HepG2 (cell line): ENCODE measurements at regions not wholly inside any gene's neighbourhood (a gene's known extent, or its start where the extent isn't known, plus 50 kb on each side); places are given as distances from the start of the nearest gene placed in this dataset.

Source experiments
- ATAC-seq: fragments of 200-7000 bp; cut with Tn5 transposase; 3 replicates; pipeline ENCODE4 v1.9.1; 2020; ENCODE audit warnings: mild to moderate bottlenecking, moderate library complexity
- BruUV-seq: library from RNA; stranded (reverse); fragments of 400-500 nt; replicated peaks from 2 replicates; lab custom pipeline; 2021; lab: Mats Ljungman, UMichigan
- CTCF ChIA-PET: fragments of 300-600 bp; formaldehyde crosslinking; extraction: SDS; loops from one replicate; lab custom pipeline; 2021; ENCODE audit warnings: low total read pairs, inconsistent platforms, low intra/inter-chr PET ratio; lab: Yijun Ruan, JAX
- POLR2A ChIA-PET: fragments of 350-600 bp; sonication (Branson Sonifier 250); formaldehyde crosslinking; loops from one replicate; lab custom pipeline; 2020; ENCODE audit warnings: antibody characterized with exemption, inconsistent platforms; lab: Yijun Ruan, JAX
- DNase-seq: peaks from one replicate; pipeline ENCODE4 v3.0.0-alpha.2; 2015; ENCODE audit warnings: low spot score
- FAIRE-seq: peaks from 3 replicates; lab custom pipeline; 2011; peaks lifted over from hg19 to GRCh38; lab: Jason Lieb, UNC
- H2AFZ ChIP-seq: one replicate; pipeline ENCODE4 v1.6.1; 2011; ENCODE audit warnings: low read length, inconsistent platforms
- H3K27ac ChIP-seq: fragments of 300-600 bp; 3 replicates; pipeline ENCODE4 v1.8.0; 2011; ENCODE audit warnings: mixed run types, mild to moderate bottlenecking, mixed read lengths, low read length, inconsistent platforms; ENCODE audit not compliant: insufficient read depth; ENCODE audit errors: extremely low read length
- H3K27me3 ChIP-seq, 2 experiments: fragments of 200-600 bp in 1 of 2; 2 replicates in 1 of 2; 3 replicates in 1 of 2; pipeline versions ENCODE4 v1.6.0 to v1.8.0; 2011; ENCODE audit warnings: low read length in 2 of 2, mild to moderate bottlenecking in 2 of 2, moderate library complexity in 2 of 2, inconsistent platforms in 1 of 2; ENCODE audit not compliant: insufficient read depth in 2 of 2, control insufficient read depth in 1 of 2
- H3K36me3 ChIP-seq, 2 experiments: fragments of 200-600 bp in 1 of 2; replicated peaks in 1 of 2; 2 replicates in 1 of 2; 3 replicates in 1 of 2; pipeline versions ENCODE4 v1.5.1 to v1.8.0; 2011; ENCODE audit warnings: low read length in 2 of 2, inconsistent platforms in 1 of 2; ENCODE audit not compliant: insufficient read depth in 2 of 2, control insufficient read depth in 1 of 2
- H3K4me1 ChIP-seq: 2 replicates; pipeline ENCODE4 v1.5.1; 2012; ENCODE audit warnings: low read length, inconsistent platforms; ENCODE audit not compliant: insufficient read depth
- H3K4me2 ChIP-seq: 2 replicates; pipeline ENCODE4 v1.6.0; 2011; ENCODE audit warnings: low read depth, low read length, inconsistent platforms
- H3K4me3 ChIP-seq, 3 experiments: fragments of 200-600 bp in 1 of 3; sonication (generic), shearing (Covaris generic) in 1 of 3; replicated peaks in 1 of 3; 2 replicates each; pipeline ENCODE4 v1.5.1; 2011 to 2016; ENCODE audit warnings: low read length in 3 of 3, inconsistent platforms in 2 of 3, low read depth in 2 of 3, mild to moderate bottlenecking in 2 of 3, control low read depth in 1 of 3, mixed read lengths in 1 of 3; ENCODE audit not compliant: insufficient read depth in 1 of 3
- H3K79me2 ChIP-seq: one replicate; pipeline ENCODE4 v1.6.1; 2011; ENCODE audit warnings: low read length, inconsistent platforms; ENCODE audit not compliant: insufficient read depth
- H3K9ac ChIP-seq: 2 replicates; pipeline ENCODE4 v1.6.0; 2011; ENCODE audit warnings: mild to moderate bottlenecking, low read depth, low read length, inconsistent platforms; ENCODE audit not compliant: insufficient read depth
- H3K9me3 ChIP-seq: 2 replicates; pipeline ENCODE4 v1.5.1; 2012; ENCODE audit warnings: mild to moderate bottlenecking, low read length
- H4K20me1 ChIP-seq: 2 replicates; pipeline ENCODE4 v1.6.0; 2011; ENCODE audit warnings: inconsistent platforms, mild to moderate bottlenecking, low read length, moderate library complexity; ENCODE audit not compliant: insufficient read depth
- ADNP ChIP-seq: sonication (generic); formaldehyde crosslinking; IDR thresholded peaks from 2 replicates; pipeline ENCODE4 v1.4.0; 2020; ENCODE audit warnings: missing genetic modification reagents
- ARNTL ChIP-seq: sonication (generic); formaldehyde crosslinking; IDR thresholded peaks from 2 replicates; pipeline ENCODE4 v1.4.0; 2020; ENCODE audit warnings: mild to moderate bottlenecking, missing genetic modification reagents
- ELF4 ChIP-seq: sonication (generic); formaldehyde crosslinking; IDR thresholded peaks from 2 replicates; pipeline ENCODE4 v1.5.0; 2020; ENCODE audit warnings: missing genetic modification reagents, mild to moderate bottlenecking, moderate library complexity, borderline replicate concordance
- FOXJ3 ChIP-seq: sonication (generic); formaldehyde crosslinking; IDR thresholded peaks from 2 replicates; pipeline ENCODE4 v1.4.0; 2020; ENCODE audit warnings: missing genetic modification reagents, mild to moderate bottlenecking, borderline replicate concordance
- GABPA ChIP-seq, 2 experiments: IDR thresholded peaks; 2 replicates each; pipeline ENCODE4 v1.6.1; 2011 to 2016; ENCODE audit warnings: low read depth in 2 of 2, low read length in 1 of 2, missing biosample characterization in 1 of 2, missing genetic modification characterization in 1 of 2
- HMGA1 ChIP-seq: sonication (generic); formaldehyde crosslinking; conservative IDR thresholded peaks from 2 replicates; pipeline ENCODE4 v1.4.0; 2020; ENCODE audit warnings: missing genetic modification reagents
- HNRNPUL1 ChIP-seq: fragments of 200-400 bp; formaldehyde crosslinking; IDR thresholded peaks from 2 replicates; pipeline ENCODE4 v1.6.1; 2017; ENCODE audit warnings: low read depth, mild to moderate bottlenecking, low read length, moderate library complexity
- KDM5A ChIP-seq: fragments of 200-600 bp; sonication (generic); IDR thresholded peaks from 2 replicates; pipeline ENCODE4 v1.7.0; 2018; ENCODE audit warnings: antibody characterized with exemption, mild to moderate bottlenecking, low read length, borderline replicate concordance
- KDM5B ChIP-seq: sonication (generic); formaldehyde crosslinking; IDR thresholded peaks from 2 replicates; pipeline ENCODE4 v1.4.0; 2020; ENCODE audit warnings: missing genetic modification reagents, mild to moderate bottlenecking, borderline replicate concordance
- MZF1 ChIP-seq: sonication (generic); formaldehyde crosslinking; IDR thresholded peaks from 2 replicates; pipeline ENCODE4 v1.8.1; 2023; ENCODE audit warnings: mild to moderate bottlenecking, missing genetic modification reagents, borderline replicate concordance
- NFATC3 ChIP-seq: sonication (generic); formaldehyde crosslinking; IDR thresholded peaks from 2 replicates; pipeline ENCODE4 v1.5.1; 2020; ENCODE audit warnings: mild to moderate bottlenecking, missing genetic modification reagents
- PCBP2 ChIP-seq: fragments of 200-400 bp; formaldehyde crosslinking; optimal IDR thresholded peaks from 2 replicates; pipeline ENCODE3; 2018; ENCODE audit warnings: low read length, low read depth; ENCODE audit not compliant: poor library complexity, severe bottlenecking
- TARDBP ChIP-seq: sonication (generic); formaldehyde crosslinking; IDR thresholded peaks from 2 replicates; pipeline ENCODE4 v1.8.0; 2022; ENCODE audit warnings: mild to moderate bottlenecking, missing genetic modification reagents
- ZNF264 ChIP-seq: sonication (generic); formaldehyde crosslinking; IDR thresholded peaks from 2 replicates; pipeline ENCODE4 v1.4.0; 2020; ENCODE audit warnings: missing genetic modification reagents
- ZNF883 ChIP-seq: sonication (generic); formaldehyde crosslinking; IDR thresholded peaks from 2 replicates; pipeline ENCODE4 v1.5.1; 2020; ENCODE audit warnings: mild to moderate bottlenecking, missing genetic modification reagents; ENCODE audit errors: not compliant biosample characterization
- ZSCAN29 ChIP-seq: sonication (generic); formaldehyde crosslinking; conservative IDR thresholded peaks from 2 replicates; pipeline ENCODE4 v1.4.0; 2020; ENCODE audit warnings: mild to moderate bottlenecking, missing genetic modification reagents
- ZSCAN30 ChIP-seq: sonication (generic); formaldehyde crosslinking; IDR thresholded peaks from 2 replicates; pipeline ENCODE4 v1.5.0; 2020; ENCODE audit warnings: mild to moderate bottlenecking, missing genetic modification reagents
- WGBS: methylation state at CpG from one replicate; pipeline ENCODE4 v1.1.6; 2017; ENCODE audit warnings: low lambda C conversion rate; 5-methylcytosine and 5-hydroxymethylcytosine counted together
- in situ Hi-C: cut with HindIII; loops from 2 replicates; pipeline ENCODE4 v1.10.0; 2017; ENCODE audit warnings: low pct_unique_long_range_greater_than_20kb; ENCODE audit not compliant: extremely low pct_ligation_motif_present
- intact Hi-C: fragments of 100-400 bp; cut with micrococcal nuclease; formaldehyde crosslinking; loops from one replicate; pipeline ENCODE4 v1.10.0; 2022; ENCODE audit not compliant: unreplicated experiment
- TF ChIP-seq, protein P1 (sequence below): sonication (generic); formaldehyde crosslinking; IDR thresholded peaks from 2 replicates; pipeline ENCODE4 v1.4.0; 2020; ENCODE audit warnings: missing genetic modification reagents
- TF ChIP-seq, protein P2 (sequence below): sonication (generic); formaldehyde crosslinking; IDR thresholded peaks from 2 replicates; pipeline ENCODE4 v1.4.0; 2020; ENCODE audit warnings: missing genetic modification reagents
- TF ChIP-seq, protein P3 (sequence below): sonication (generic); formaldehyde crosslinking; IDR thresholded peaks from 2 replicates; pipeline ENCODE4 v1.5.0; 2020; ENCODE audit warnings: missing genetic modification reagents, mild to moderate bottlenecking, borderline replicate concordance

DNA sequence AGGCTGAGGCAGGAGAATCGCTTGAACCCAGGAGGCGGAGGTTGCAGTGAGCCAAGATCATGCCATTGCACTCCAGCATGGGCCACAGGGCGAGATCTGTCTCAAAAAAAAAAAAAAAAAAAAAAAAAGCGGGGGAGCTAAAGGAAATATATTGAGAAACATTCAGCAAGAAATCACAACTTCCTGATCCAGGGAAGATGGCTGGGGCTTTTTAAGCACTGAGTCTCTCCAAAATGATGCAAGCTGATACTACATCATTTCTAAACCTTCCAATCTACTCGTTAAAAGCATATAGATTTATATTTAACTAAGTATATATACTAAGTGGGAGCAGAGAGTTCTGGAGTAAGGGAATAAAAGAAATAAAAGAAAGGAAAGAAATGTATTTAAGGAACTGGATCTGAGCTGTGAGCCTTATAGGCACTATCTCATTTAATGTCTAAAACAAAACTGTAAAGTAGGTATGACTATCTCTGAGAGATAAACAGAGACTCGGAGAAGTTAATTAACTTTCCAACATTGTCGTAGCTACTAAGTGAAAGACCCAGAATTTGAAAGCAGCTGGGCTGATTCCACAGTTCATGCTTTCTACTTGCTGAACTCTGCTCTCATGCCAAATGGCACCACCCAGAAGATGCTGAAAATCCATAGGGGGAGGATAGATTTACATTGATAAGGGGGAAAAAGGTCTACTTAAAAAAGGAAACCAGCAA lies 215.0 kb upstream of the MARCKS start:
- POLR2A ChIA-PET = interaction anchor here (0.6 to 2.7 kb wide), 28 partner anchors 9 to 762 kb away, joined by 3 to 82 read pairs (median 4); no protein-coding TSS in a partner anchor
- WGBS = 46% methylated on average over 7 of the region's 7 CpGs
- Histone ChIP-seq H3K9ac (peak overlapping the region; percentile 83), H3K27ac (peak overlapping the region; percentile 99), H3K36me3 (no peaks in the 10 kb centered on the region), H3K4me2 (peak overlapping the region; percentile 69), H3K4me1 (peaks cover 78% of the 10 kb centered on the region), H4K20me1 (no peaks in the 10 kb centered on the region), H3K4me3 (peak overlapping the region in 1 of 3 experiments; percentile 44; a peak in 1 of 6 replicates), H2AFZ (no peak overlapping the region), H3K9me3 (no peaks in the 10 kb centered on the region), H3K79me2 (no peaks in the 10 kb centered on the region), H3K27me3 (no peaks in the 10 kb centered on the region)
- CTCF ChIA-PET = no interaction called here
- in situ Hi-C loops (no loop called here), intact Hi-C loops (loop anchor here (5.0 kb wide), 1 partner anchor 335 kb away; no protein-coding TSS in a partner anchor)
- FAIRE-seq = no peak
- ATAC-seq = peak; percentile 68
- BruUV-seq = TSS peak; percentile 98
- no peak for DNase-seq
- no peak for TF ChIP-seq ARNTL (CRISPR knock-in tag)
- no peak for TF ChIP-seq HNRNPUL1
- peak; percentile 6; the same call in 1 of the 2 replicates for TF ChIP-seq TARDBP
- no peak for TF ChIP-seq KDM5A
- TF ChIP-seq ADNP (CRISPR knock-in tag) = no peak
- TF ChIP-seq, protein P1, sequence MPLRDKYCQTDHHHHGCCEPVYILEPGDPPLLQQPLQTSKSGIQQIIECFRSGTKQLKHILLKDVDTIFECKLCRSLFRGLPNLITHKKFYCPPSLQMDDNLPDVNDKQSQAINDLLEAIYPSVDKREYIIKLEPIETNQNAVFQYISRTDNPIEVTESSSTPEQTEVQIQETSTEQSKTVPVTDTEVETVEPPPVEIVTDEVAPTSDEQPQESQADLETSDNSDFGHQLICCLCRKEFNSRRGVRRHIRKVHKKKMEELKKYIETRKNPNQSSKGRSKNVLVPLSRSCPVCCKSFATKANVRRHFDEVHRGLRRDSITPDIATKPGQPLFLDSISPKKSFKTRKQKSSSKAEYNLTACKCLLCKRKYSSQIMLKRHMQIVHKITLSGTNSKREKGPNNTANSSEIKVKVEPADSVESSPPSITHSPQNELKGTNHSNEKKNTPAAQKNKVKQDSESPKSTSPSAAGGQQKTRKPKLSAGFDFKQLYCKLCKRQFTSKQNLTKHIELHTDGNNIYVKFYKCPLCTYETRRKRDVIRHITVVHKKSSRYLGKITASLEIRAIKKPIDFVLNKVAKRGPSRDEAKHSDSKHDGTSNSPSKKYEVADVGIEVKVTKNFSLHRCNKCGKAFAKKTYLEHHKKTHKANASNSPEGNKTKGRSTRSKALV (CRISPR knock-in tag) = 0 out of 2 replicates have a peak, but pooled peaks have one; percentile 35
- TF ChIP-seq NFATC3 (CRISPR knock-in tag) = no peak
- no peak for TF ChIP-seq MZF1 (CRISPR knock-in tag)
- TF ChIP-seq PCBP2 = no peak
- no peak for TF ChIP-seq ZSCAN29 (CRISPR knock-in tag)
- TF ChIP-seq HMGA1 (CRISPR knock-in tag) = no peak
- TF ChIP-seq ZNF883 (CRISPR knock-in tag) = no peak
- TF ChIP-seq, protein P2, sequence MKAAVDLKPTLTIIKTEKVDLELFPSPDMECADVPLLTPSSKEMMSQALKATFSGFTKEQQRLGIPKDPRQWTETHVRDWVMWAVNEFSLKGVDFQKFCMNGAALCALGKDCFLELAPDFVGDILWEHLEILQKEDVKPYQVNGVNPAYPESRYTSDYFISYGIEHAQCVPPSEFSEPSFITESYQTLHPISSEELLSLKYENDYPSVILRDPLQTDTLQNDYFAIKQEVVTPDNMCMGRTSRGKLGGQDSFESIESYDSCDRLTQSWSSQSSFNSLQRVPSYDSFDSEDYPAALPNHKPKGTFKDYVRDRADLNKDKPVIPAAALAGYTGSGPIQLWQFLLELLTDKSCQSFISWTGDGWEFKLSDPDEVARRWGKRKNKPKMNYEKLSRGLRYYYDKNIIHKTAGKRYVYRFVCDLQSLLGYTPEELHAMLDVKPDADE (CRISPR knock-in tag) = no peak
- TF ChIP-seq GABPA (IDR thresholded peaks at IDR 0.05; ENCODE audit: low read depth, low read length) = no peak
- TF ChIP-seq GABPA (CRISPR knock-in tag; IDR thresholded peaks at IDR 0.05; ENCODE audit: low read depth) = 0 out of 2 replicates have a peak, but pooled peaks have one; percentile 14
- TF ChIP-seq ZNF264 (CRISPR knock-in tag) = 0 out of 2 replicates have a peak, but pooled peaks have one; percentile 24
- TF ChIP-seq, protein P3, sequence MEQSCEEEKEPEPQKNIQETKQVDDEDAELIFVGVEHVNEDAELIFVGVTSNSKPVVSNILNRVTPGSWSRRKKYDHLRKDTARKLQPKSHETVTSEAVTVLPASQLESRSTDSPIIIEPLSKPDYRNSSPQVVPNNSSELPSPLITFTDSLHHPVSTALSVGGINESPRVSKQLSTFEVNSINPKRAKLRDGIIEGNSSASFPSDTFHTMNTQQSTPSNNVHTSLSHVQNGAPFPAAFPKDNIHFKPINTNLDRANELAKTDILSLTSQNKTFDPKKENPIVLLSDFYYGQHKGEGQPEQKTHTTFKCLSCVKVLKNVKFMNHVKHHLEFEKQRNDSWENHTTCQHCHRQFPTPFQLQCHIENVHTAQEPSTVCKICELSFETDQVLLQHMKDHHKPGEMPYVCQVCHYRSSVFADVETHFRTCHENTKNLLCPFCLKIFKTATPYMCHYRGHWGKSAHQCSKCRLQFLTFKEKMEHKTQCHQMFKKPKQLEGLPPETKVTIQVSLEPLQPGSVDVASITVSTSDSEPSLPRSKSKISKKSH (CRISPR knock-in tag) = no peak
- TF ChIP-seq KDM5B (CRISPR knock-in tag) = no peak
- TF ChIP-seq ZSCAN30 (CRISPR knock-in tag) = 0 out of 2 replicates have a peak, but pooled peaks have one; percentile 12
- no peak for TF ChIP-seq FOXJ3
- no peak for TF ChIP-seq ELF4 (CRISPR knock-in tag)
